ENCODE measurements at regions not wholly inside any gene's neighbourhood (a gene's known extent, or its start where the extent isn't known, plus 50 kb on each side); places are given as distances from the start of the nearest gene placed in this dataset.

DNA sequence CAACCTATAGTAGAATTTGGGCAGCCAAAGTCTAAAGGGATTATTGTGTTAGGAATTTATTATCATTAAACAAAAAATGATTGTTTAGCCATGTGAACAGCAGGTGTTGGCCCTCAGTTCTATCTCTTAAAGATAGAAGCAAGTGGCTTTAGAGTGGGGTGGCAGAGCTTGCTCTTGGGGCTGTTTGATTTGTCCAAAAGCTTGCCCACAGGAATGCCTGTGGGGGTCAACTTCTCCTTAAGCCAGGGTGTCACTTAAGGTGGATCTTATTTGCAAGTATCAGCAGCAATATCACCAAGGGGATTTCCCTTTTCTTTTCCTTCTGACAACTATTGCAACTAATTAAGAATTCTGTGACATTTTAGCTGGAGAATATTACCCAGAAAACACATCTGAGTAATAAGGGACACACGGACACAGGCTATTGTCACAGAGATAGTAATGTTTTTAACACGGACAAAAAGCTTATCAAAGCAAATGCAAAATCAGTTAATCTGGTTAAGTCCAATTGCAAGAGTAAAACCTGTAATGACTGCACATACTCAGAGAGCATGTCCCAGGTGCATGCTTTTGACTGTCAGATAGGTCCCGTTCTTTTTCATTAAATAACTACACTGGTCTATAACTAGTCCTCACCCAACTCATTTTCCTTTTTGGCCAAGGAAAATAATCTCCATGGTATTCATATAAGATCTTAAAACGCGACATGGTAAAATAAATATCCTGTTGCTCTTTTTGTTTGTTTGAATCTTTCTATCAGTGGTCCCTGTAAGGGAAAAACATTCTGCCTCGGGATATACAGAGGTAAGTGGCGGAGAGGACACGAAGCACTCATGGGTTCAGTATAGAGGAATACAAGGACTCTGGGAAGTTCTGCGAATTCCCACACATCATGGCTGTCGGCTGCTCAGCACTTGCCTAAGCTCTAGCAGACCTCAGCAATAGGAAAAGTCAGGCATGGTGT is 172.1 kb upstream of the RFC3 start:
- TF ChIP-seq, protein P1, sequence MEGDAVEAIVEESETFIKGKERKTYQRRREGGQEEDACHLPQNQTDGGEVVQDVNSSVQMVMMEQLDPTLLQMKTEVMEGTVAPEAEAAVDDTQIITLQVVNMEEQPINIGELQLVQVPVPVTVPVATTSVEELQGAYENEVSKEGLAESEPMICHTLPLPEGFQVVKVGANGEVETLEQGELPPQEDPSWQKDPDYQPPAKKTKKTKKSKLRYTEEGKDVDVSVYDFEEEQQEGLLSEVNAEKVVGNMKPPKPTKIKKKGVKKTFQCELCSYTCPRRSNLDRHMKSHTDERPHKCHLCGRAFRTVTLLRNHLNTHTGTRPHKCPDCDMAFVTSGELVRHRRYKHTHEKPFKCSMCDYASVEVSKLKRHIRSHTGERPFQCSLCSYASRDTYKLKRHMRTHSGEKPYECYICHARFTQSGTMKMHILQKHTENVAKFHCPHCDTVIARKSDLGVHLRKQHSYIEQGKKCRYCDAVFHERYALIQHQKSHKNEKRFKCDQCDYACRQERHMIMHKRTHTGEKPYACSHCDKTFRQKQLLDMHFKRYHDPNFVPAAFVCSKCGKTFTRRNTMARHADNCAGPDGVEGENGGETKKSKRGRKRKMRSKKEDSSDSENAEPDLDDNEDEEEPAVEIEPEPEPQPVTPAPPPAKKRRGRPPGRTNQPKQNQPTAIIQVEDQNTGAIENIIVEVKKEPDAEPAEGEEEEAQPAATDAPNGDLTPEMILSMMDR (IDR thresholded peaks at IDR 0.05): no peak
- TF ChIP-seq POLR2A (IDR thresholded peaks at IDR 0.05): no peak
